Osteoblast (primary cell): ENCODE measurements at regions not wholly inside any gene's neighbourhood (a gene's known extent, or its start where the extent isn't known, plus 50 kb on each side); places are given as distances from the start of the nearest gene placed in this dataset.
"Not testable (repeated sequence)": the region's sequence is repeated elsewhere in the genome, so short reads cannot be mapped to it uniquely, and the experiment has no call there.

Source experiments
- DNase-seq: peaks from one replicate; pipeline ENCODE4 v3.0.0; 2011; ENCODE audit warnings: low spot score, mixed read lengths; ENCODE audit not compliant: insufficient read length; ENCODE audit errors: missing footprints
- H2AFZ ChIP-seq: 2 replicates; pipeline ENCODE4 v1.6.0; 2011; ENCODE audit warnings: mild to moderate bottlenecking, low read length
- H3K27ac ChIP-seq: 2 replicates; pipeline ENCODE4 v1.5.1; 2011; ENCODE audit warnings: mild to moderate bottlenecking, low read depth, low read length, moderate library complexity
- H3K27me3 ChIP-seq: 2 replicates; pipeline ENCODE4 v1.6.0; 2012; ENCODE audit warnings: mild to moderate bottlenecking, control low read depth, inconsistent platforms, low read length, moderate library complexity; ENCODE audit not compliant: insufficient read depth
- H3K36me3 ChIP-seq: 2 replicates; pipeline ENCODE4 v1.5.1; 2011; ENCODE audit warnings: mild to moderate bottlenecking, low read length, control low read depth, moderate library complexity; ENCODE audit not compliant: insufficient read depth
- H3K4me1 ChIP-seq: 2 replicates; pipeline ENCODE4 v1.5.1; 2011; ENCODE audit warnings: mild to moderate bottlenecking, low read length, control low read depth, moderate library complexity; ENCODE audit not compliant: insufficient read depth
- H3K4me2 ChIP-seq: 2 replicates; pipeline ENCODE4 v1.6.0; 2011; ENCODE audit warnings: mild to moderate bottlenecking, low read length; ENCODE audit not compliant: insufficient read depth
- H3K4me3 ChIP-seq: fragments of 200-600 bp; sonication (generic); 3 replicates; pipeline ENCODE4 v1.5.1; 2012; ENCODE audit warnings: mild to moderate bottlenecking, low read length, inconsistent platforms; ENCODE audit not compliant: insufficient read depth
- H3K79me2 ChIP-seq: 2 replicates; pipeline ENCODE4 v1.6.0; 2012; ENCODE audit warnings: mild to moderate bottlenecking, low read length, control low read depth, inconsistent platforms; ENCODE audit not compliant: insufficient read depth
- H3K9me3 ChIP-seq: 2 replicates; pipeline ENCODE4 v1.5.1; 2011; ENCODE audit warnings: low read depth, low read length, control low read depth
- H4K20me1 ChIP-seq: 2 replicates; pipeline ENCODE4 v1.6.0; 2012; ENCODE audit warnings: mild to moderate bottlenecking, low read length, control low read depth; ENCODE audit not compliant: insufficient read depth
- TF ChIP-seq, protein P1 (sequence below): IDR thresholded peaks from 2 replicates; pipeline ENCODE4 v1.5.1; 2011; ENCODE audit warnings: mild to moderate bottlenecking, low read depth, low read length, moderate library complexity; ENCODE audit errors: extremely low read depth

DNA sequence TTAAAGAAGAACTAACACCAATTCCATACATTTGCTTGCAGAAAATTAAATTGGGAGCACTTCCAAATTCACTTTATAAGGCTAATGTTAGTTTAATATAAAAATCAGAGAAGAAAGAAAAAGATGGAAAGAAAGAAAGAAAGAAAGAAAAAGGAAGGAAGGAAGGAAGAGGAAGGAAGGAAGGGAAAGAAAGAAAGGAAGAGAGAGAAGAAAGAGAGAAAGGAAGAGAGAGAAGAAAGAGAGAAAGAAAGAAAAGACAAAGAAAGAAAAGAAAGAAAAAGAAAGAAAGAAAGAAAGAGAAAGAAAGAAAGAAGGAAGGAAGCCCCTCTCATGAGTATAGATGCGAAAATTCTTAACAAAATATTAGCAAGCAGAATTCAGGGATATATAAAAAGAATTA, 267.7 kb downstream of the RPAP3 start:
- DNase-seq = no peak
- no peaks in the 10 kb centered on the region for H3K79me2 ChIP-seq
- H3K4me2 ChIP-seq = no peak overlapping the region
- no peaks in the 10 kb centered on the region for H3K27me3 ChIP-seq
- TF ChIP-seq, protein P1, sequence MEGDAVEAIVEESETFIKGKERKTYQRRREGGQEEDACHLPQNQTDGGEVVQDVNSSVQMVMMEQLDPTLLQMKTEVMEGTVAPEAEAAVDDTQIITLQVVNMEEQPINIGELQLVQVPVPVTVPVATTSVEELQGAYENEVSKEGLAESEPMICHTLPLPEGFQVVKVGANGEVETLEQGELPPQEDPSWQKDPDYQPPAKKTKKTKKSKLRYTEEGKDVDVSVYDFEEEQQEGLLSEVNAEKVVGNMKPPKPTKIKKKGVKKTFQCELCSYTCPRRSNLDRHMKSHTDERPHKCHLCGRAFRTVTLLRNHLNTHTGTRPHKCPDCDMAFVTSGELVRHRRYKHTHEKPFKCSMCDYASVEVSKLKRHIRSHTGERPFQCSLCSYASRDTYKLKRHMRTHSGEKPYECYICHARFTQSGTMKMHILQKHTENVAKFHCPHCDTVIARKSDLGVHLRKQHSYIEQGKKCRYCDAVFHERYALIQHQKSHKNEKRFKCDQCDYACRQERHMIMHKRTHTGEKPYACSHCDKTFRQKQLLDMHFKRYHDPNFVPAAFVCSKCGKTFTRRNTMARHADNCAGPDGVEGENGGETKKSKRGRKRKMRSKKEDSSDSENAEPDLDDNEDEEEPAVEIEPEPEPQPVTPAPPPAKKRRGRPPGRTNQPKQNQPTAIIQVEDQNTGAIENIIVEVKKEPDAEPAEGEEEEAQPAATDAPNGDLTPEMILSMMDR = no peak
- H3K4me1 ChIP-seq = no peaks in the 10 kb centered on the region
- H3K9me3 ChIP-seq = no peaks in the 10 kb centered on the region
- no peaks in the 10 kb centered on the region for H3K36me3 ChIP-seq
- no peak overlapping the region for H3K4me3 ChIP-seq
- H3K27ac ChIP-seq = no peak overlapping the region
- no peak overlapping the region for H2AFZ ChIP-seq
- H4K20me1 ChIP-seq = no peaks in the 10 kb centered on the region

DNA sequence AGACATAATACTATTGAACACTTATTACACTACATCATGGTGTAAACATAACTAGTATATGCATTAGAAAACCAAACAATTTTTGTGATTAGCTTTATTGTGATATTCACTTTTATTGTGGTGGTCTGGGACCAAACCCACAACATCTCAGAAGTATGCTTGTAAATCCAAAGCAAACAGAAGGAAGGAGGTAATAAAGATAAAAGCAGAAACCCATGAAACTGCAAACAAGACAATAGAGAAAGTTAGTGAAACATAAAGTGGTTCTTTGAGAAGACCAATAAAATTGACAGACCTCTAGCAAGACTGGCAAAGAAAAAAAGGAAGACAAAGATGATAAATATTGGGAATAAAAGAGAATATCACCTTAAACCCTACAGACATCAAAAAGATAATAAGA, 268.3 kb downstream of the RPAP3 start:
- TF ChIP-seq, protein P1 = no peak

DNA sequence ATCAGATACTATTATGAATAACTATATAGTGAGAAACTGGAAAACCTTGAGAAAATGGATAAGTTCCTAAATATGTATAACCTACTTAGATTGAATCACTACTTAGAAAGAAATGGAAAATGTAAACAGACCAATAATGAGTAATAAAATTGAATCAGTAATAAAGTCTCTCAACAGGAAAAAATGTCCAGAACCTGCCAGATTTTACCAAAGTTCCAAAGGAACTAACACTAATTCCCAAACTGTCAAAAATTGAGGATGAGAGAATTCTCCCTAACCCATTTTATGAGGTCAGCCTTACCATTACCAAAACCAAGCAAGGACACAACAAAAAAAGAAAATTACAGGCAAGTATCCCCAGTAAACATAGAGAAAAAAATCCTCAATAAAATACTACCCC, 272.0 kb downstream of the RPAP3 start:
- H3K4me3 ChIP-seq = no peak overlapping the region
- H3K79me2 ChIP-seq = no peaks in the 10 kb centered on the region
- H3K27me3 ChIP-seq = no peaks in the 10 kb centered on the region
- H3K4me1 ChIP-seq = no peaks in the 10 kb centered on the region
- H3K4me2 ChIP-seq = no peak overlapping the region
- no peak for DNase-seq
- TF ChIP-seq, protein P1 = no peak
- H3K36me3 ChIP-seq = no peaks in the 10 kb centered on the region
- H2AFZ ChIP-seq = no peak overlapping the region
- H4K20me1 ChIP-seq = no peaks in the 10 kb centered on the region
- H3K27ac ChIP-seq = no peak overlapping the region
- H3K9me3 ChIP-seq = no peaks in the 10 kb centered on the region

More for the DNA sequence above, 268.3 kb downstream of the RPAP3 start:
- Histone ChIP-seq H3K79me2 (no peaks in the 10 kb centered on the region), H3K27me3 (no peaks in the 10 kb centered on the region), H3K4me1 (no peaks in the 10 kb centered on the region), H3K4me3 (no peak overlapping the region), H3K4me2 (no peak overlapping the region), H3K27ac (no peak overlapping the region), H3K36me3 (no peaks in the 10 kb centered on the region), H2AFZ (no peak overlapping the region), H3K9me3 (no peaks in the 10 kb centered on the region), H4K20me1 (no peaks in the 10 kb centered on the region)
- no peak for DNase-seq

DNA sequence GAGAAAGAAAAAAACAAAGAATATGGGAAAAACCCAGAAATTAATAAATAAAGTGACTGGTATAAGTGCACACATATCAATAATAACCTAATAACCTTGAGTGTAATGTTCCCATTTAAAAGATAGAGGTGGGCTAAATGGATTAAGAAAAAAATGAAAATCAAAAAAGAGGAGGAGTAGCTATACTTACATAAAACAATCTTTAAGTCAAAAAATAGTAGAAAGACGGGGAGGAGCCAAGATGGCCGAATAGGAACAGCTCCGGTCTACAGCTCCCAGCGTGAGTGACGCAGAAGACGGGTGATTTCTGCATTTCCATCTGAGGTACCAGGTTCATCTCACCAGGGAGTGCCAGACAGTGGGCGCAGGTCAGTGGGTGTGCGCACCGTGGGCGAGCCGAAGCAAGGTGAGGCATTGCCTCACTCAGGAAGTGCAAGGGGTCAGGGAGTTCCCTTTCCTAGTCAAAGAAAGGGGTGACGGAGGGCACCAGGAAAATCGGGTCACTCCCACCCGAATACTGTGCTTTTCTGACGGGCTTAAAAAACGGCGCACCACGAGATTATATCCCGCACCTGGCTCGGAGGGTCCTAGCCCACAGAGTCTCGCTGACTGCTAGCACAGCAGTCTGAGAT, 279.0 kb downstream of the RPAP3 start:
- not testable (repeated sequence) for H2AFZ ChIP-seq, H3K36me3 ChIP-seq, H3K9me3 ChIP-seq, H3K4me2 ChIP-seq, H3K27me3 ChIP-seq, H3K27ac ChIP-seq, H3K4me1 ChIP-seq, H3K79me2 ChIP-seq, H4K20me1 ChIP-seq, DNase-seq, H3K4me3 ChIP-seq
